HCT116 (cell line): ENCODE measurements at regions not wholly inside any gene's neighbourhood (a gene's known extent, or its start where the extent isn't known, plus 50 kb on each side); places are given as distances from the start of the nearest gene placed in this dataset.

Source experiments
- ATAC-seq: fragments of 200-7000 bp; cut with Tn5 transposase; 2 replicates; pipeline ENCODE4 v1.9.1; 2020; ENCODE audit warnings: mild to moderate bottlenecking, moderate library complexity
- BruUV-seq: library from RNA; stranded (reverse); fragments of 400-500 nt; replicated peaks from 2 replicates; lab custom pipeline; 2021; lab: Mats Ljungman, UMichigan
- CTCF ChIA-PET: fragments of 300-600 bp; sonication (Branson Sonifier 250); formaldehyde crosslinking; loops from one replicate; lab custom pipeline; 2021; ENCODE audit warnings: antibody characterized with exemption; lab: Charles Lee
- POLR2A ChIA-PET: fragments of 300-600, 350-600 bp; sonication (Branson Sonifier 250); formaldehyde crosslinking; loops from one replicate; lab custom pipeline; 2021; ENCODE audit warnings: antibody characterized with exemption; lab: Charles Lee
- RAD21 ChIA-PET, 2 experiments: fragments of 300-600 bp; sonication (Branson Sonifier 250); formaldehyde crosslinking; loops; one replicate each; lab custom pipeline; 2023; ENCODE audit warnings: low total read pairs in 2 of 2; ENCODE audit not compliant: uncharacterized antibody in 2 of 2, unreplicated experiment in 2 of 2, low non-redundant PET in 1 of 2; lab: Charles Lee
- DNase-seq: peaks from one replicate; pipeline ENCODE4 v3.0.0-alpha.2; 2010; ENCODE audit warnings: low read depth, low spot score
- H2AFZ ChIP-seq: fragments of 200-600 bp; shearing (Covaris generic), sonication (generic); 2 replicates; pipeline ENCODE4 v1.6.1; 2017; ENCODE audit warnings: low read depth, mixed run types, mixed read lengths, antibody characterized with exemption, low read length; ENCODE audit not compliant: poor library complexity, severe bottlenecking
- H3K27ac ChIP-seq: 2 replicates; pipeline ENCODE4 v1.5.1; 2012; ENCODE audit warnings: low read depth, low read length
- H3K27me3 ChIP-seq: fragments of 200-600 bp; sonication (generic); 2 replicates; pipeline ENCODE4 v1.6.1; 2016; ENCODE audit warnings: mixed run types, low read length, mixed read lengths; ENCODE audit not compliant: insufficient read depth
- H3K36me3 ChIP-seq, 2 experiments: fragments of 200-500 bp in 1 of 2; fragments of 200-600 bp in 1 of 2; sonication (Bioruptor generic) in 1 of 2; sonication (generic) in 1 of 2; 2 replicates each; pipeline versions ENCODE4 v1.5.1 to v1.6.1; 2014 to 2016; ENCODE audit warnings: low read length in 2 of 2, inconsistent platforms in 1 of 2, mixed read lengths in 1 of 2, mixed run types in 1 of 2; ENCODE audit not compliant: insufficient read depth in 2 of 2, control insufficient read depth in 1 of 2
- H3K4me1 ChIP-seq, 2 experiments: fragments of 200-600 bp in 1 of 2; sonication (generic) in 1 of 2; 2 replicates each; pipeline versions ENCODE4 v1.5.1 to v1.6.1; 2012 to 2017; ENCODE audit warnings: low read length in 2 of 2, inconsistent platforms in 1 of 2, mild to moderate bottlenecking in 1 of 2, mixed read lengths in 1 of 2, mixed run types in 1 of 2, moderate library complexity in 1 of 2; ENCODE audit not compliant: insufficient read depth in 2 of 2, control insufficient read depth in 1 of 2
- H3K4me2 ChIP-seq: fragments of 200-600 bp; sonication (generic); 2 replicates; pipeline ENCODE4 v1.6.1; 2017; ENCODE audit warnings: mixed run types, low read length, mixed read lengths
- H3K4me3 ChIP-seq, 2 experiments: fragments of 200-600 bp in 1 of 2; sonication (generic) in 1 of 2; replicated peaks in 1 of 2; 2 replicates each; pipeline ENCODE4 v1.5.1; 2011 to 2016; ENCODE audit warnings: low read length in 2 of 2, control low read depth in 1 of 2, low read depth in 1 of 2, mild to moderate bottlenecking in 1 of 2, mixed read lengths in 1 of 2, mixed run types in 1 of 2
- H3K79me2 ChIP-seq: fragments of 200-600 bp; sonication (generic); 2 replicates; pipeline ENCODE4 v1.6.1; 2017; ENCODE audit warnings: mild to moderate bottlenecking, mixed run types, low read length, moderate library complexity, mixed read lengths; ENCODE audit not compliant: insufficient read depth
- H3K9ac ChIP-seq: fragments of 200-600 bp; sonication (generic); 2 replicates; pipeline ENCODE4 v1.6.1; 2016; ENCODE audit warnings: low read length, mixed read lengths
- H3K9me2 ChIP-seq: fragments of 200-600 bp; sonication (generic), shearing (Covaris generic); 2 replicates; pipeline ENCODE4 v1.6.1; 2017; ENCODE audit warnings: mixed run types, mild to moderate bottlenecking, moderate library complexity; ENCODE audit not compliant: insufficient read depth
- H3K9me3 ChIP-seq, 2 experiments: fragments of 200-500 bp in 1 of 2; fragments of 200-600 bp in 1 of 2; sonication (Bioruptor generic) in 1 of 2; sonication (generic) in 1 of 2; 2 replicates each; pipeline ENCODE4 v1.6.1; 2014 to 2017; ENCODE audit warnings: low read length in 2 of 2, mixed read lengths in 2 of 2, inconsistent platforms in 1 of 2, low read depth in 1 of 2, mild to moderate bottlenecking in 1 of 2, mixed run types in 1 of 2, moderate library complexity in 1 of 2; ENCODE audit not compliant: control insufficient read depth in 1 of 2, insufficient read depth in 1 of 2
- H4K20me1 ChIP-seq: fragments of 200-600 bp; sonication (generic), shearing (Covaris generic); 2 replicates; pipeline ENCODE4 v1.6.1; 2017; ENCODE audit warnings: mixed run types, mild to moderate bottlenecking, moderate library complexity; ENCODE audit not compliant: insufficient read depth
- ATF3 ChIP-seq: IDR thresholded peaks from 2 replicates; pipeline ENCODE4 v1.6.1; 2012
- CBX3 ChIP-seq: IDR thresholded peaks from 2 replicates; pipeline ENCODE4 v1.6.1; 2012; ENCODE audit warnings: low read depth
- CTCF ChIP-seq, 3 experiments: fragments of 200-600 bp in 1 of 3; sonication (generic) in 1 of 3; IDR thresholded peaks in 2 of 3; conservative IDR thresholded peaks in 1 of 3; 2 replicates each; pipeline ENCODE4 v1.5.1; 2012 to 2017; ENCODE audit warnings: low read depth in 2 of 3, low read length in 2 of 3, antibody characterized with exemption in 1 of 3, borderline replicate concordance in 1 of 3, control low read depth in 1 of 3, mild to moderate bottlenecking in 1 of 3, mixed read lengths in 1 of 3, mixed run types in 1 of 3, moderate library complexity in 1 of 3; ENCODE audit not compliant: insufficient read depth in 1 of 3
- EGR1 ChIP-seq: IDR thresholded peaks from 2 replicates; pipeline ENCODE4 v1.6.1; 2012; ENCODE audit warnings: low read depth
- ELF1 ChIP-seq: IDR thresholded peaks from 2 replicates; pipeline ENCODE4 v1.6.1; 2012; ENCODE audit warnings: low read depth, borderline replicate concordance
- EZH2 ChIP-seq: fragments of 200-600 bp; sonication (generic); IDR thresholded peaks from 2 replicates; pipeline ENCODE4 v1.6.1; 2017; ENCODE audit warnings: antibody characterized with exemption, mixed run types
- FOSL1 ChIP-seq: IDR thresholded peaks from 2 replicates; pipeline ENCODE4 v1.6.1; 2012; ENCODE audit warnings: low read depth
- JUND ChIP-seq: IDR thresholded peaks from 2 replicates; pipeline ENCODE4 v1.6.1; 2012
- POLR2A ChIP-seq: IDR thresholded peaks from 2 replicates; pipeline ENCODE4 v1.7.0; 2011; ENCODE audit warnings: borderline replicate concordance; ENCODE audit not compliant: insufficient read depth, insufficient read length; ENCODE audit errors: extremely low read depth
- POLR2AphosphoS5 ChIP-seq: IDR thresholded peaks from 2 replicates; pipeline ENCODE4 v1.6.1; 2011; ENCODE audit warnings: mild to moderate bottlenecking, low read depth, low read length, moderate library complexity
- RAD21 ChIP-seq: IDR thresholded peaks from 2 replicates; pipeline ENCODE4 v1.6.1; 2012; ENCODE audit warnings: low read depth, mild to moderate bottlenecking
- SP1 ChIP-seq: IDR thresholded peaks from 2 replicates; pipeline ENCODE4 v1.6.1; 2012; ENCODE audit warnings: low read depth
- SRF ChIP-seq: IDR thresholded peaks from 2 replicates; pipeline ENCODE4 v1.6.1; 2012; ENCODE audit warnings: low read depth
- TCF7L2 ChIP-seq: IDR thresholded peaks from 2 replicates; pipeline ENCODE4 v1.7.0; 2011; ENCODE audit warnings: borderline replicate concordance, inconsistent platforms; ENCODE audit not compliant: insufficient read depth, insufficient read length; ENCODE audit errors: extremely low read depth
- YY1 ChIP-seq: IDR thresholded peaks from 2 replicates; pipeline ENCODE4 v1.6.1; 2011; ENCODE audit warnings: low read length, low read depth, moderate library complexity, mild to moderate bottlenecking; ENCODE audit not compliant: insufficient replicate concordance; ENCODE audit errors: extremely low read depth
- ZBTB33 ChIP-seq: IDR thresholded peaks from 2 replicates; pipeline ENCODE4 v1.6.1; 2011; ENCODE audit warnings: mild to moderate bottlenecking, low read length, moderate library complexity; ENCODE audit not compliant: insufficient replicate concordance; ENCODE audit errors: extremely low read depth
- ZFX ChIP-seq: fragments of 450-650 bp; IDR thresholded peaks from 2 replicates; pipeline ENCODE4 v1.6.1; 2017
- ZNF274 ChIP-seq: fragments of 200-500 bp; sonication (Bioruptor generic); IDR thresholded peaks from 2 replicates; pipeline ENCODE4 v1.6.1; 2014; ENCODE audit warnings: mild to moderate bottlenecking, low read depth, low read length, inconsistent platforms
- intact Hi-C: fragments of 100-400 bp; cut with micrococcal nuclease; formaldehyde crosslinking; loops from 2 replicates; pipeline ENCODE4 v1.10.0; 2022

GRCh38 chr7:69434398-69434815 lies 163.9 kb upstream of the AUTS2 start:
- H3K4me1 ChIP-seq, result no peaks in the 10 kb centered on the region
- ChIA-PET CTCF (no interaction called here), POLR2A (no interaction called here), RAD21 (no interaction called here)
- no peak for DNase-seq
- TF ChIP-seq SP1 (no peak), YY1 (no peak), RAD21 (no peak), ATF3 (no peak), EGR1 (no peak), FOSL1 (no peak), JUND (no peak), SRF (no peak), ZFX (no peak), ZNF274 (no peak), EZH2 (no peak), TCF7L2 (no peak), POLR2AphosphoS5 (no peak), ZBTB33 (no peak), POLR2A (no peak), CBX3 (no peak), ELF1 (no peak), CTCF (IDR thresholded peaks at IDR 0.05 in 2 of 3, conservative IDR thresholded peaks at IDR 0.05 in 1 of 3; ENCODE audit: borderline replicate concordance in 1 of 3, insufficient read depth in 1 of 3, low read depth in 2 of 3, low read length in 2 of 3) (no peak)
- no peak overlapping the region for H2AFZ ChIP-seq
- H3K9me2 ChIP-seq, result no peaks in the 10 kb centered on the region
- ATAC-seq, result no peak
- H3K9me3 ChIP-seq, result peaks cover 0 to 10% of the 10 kb centered on the region in 2 experiments; a peak in 2 of 4 replicates
- H3K4me2 ChIP-seq, result no peak overlapping the region
- intact Hi-C loops, result no loop called here
- no peaks in the 10 kb centered on the region for H3K36me3 ChIP-seq
- no peak overlapping the region for H3K9ac ChIP-seq
- H3K27me3 ChIP-seq, result no peaks in the 10 kb centered on the region
- no peaks in the 10 kb centered on the region for H4K20me1 ChIP-seq
- no TSS peak for BruUV-seq
- H3K4me3 ChIP-seq, result no peak overlapping the region
- no peaks in the 10 kb centered on the region for H3K79me2 ChIP-seq
- no peak overlapping the region for H3K27ac ChIP-seq
